Progenitor cell of endocrine pancreas (in vitro differentiated cells): ENCODE measurements at regions not wholly inside any gene's neighbourhood (a gene's known extent, or its start where the extent isn't known, plus 50 kb on each side); places are given as distances from the start of the nearest gene placed in this dataset.

Experiments used
- DNase-seq: peaks from one replicate; pipeline ENCODE4 v3.0.0; 2021; ENCODE audit warnings: low spot score; ENCODE audit not compliant: unreplicated experiment
- H3K27ac Mint-ChIP-seq: 2 replicates; pipeline ENCODE4 v1.8.0; 2021; ENCODE audit warnings: mild to moderate bottlenecking, moderate library complexity, mixed read lengths
- H3K27me3 Mint-ChIP-seq: 2 replicates; pipeline ENCODE4 v1.8.0; 2021; ENCODE audit warnings: mixed read lengths
- H3K36me3 Mint-ChIP-seq: 2 replicates; pipeline ENCODE4 v1.8.0; 2022; ENCODE audit warnings: mixed read lengths; ENCODE audit not compliant: insufficient read depth
- H3K4me1 Mint-ChIP-seq: 2 replicates; pipeline ENCODE4 v1.8.0; 2021; ENCODE audit warnings: low read depth, mixed read lengths
- H3K4me3 Mint-ChIP-seq: 2 replicates; pipeline ENCODE4 v1.8.0; 2021; ENCODE audit warnings: low read depth, mild to moderate bottlenecking, moderate library complexity, mixed read lengths
- H3K9me3 Mint-ChIP-seq: 2 replicates; pipeline ENCODE4 v1.8.0; 2021; ENCODE audit warnings: low read depth, mixed read lengths
- TF ChIP-seq, protein P1 (sequence below): fragments of 200-600 bp; sonication (generic); IDR thresholded peaks from one replicate; pipeline ENCODE4 v1.5.0; 2021; ENCODE audit warnings: antibody characterized with exemption, mild to moderate bottlenecking; ENCODE audit not compliant: unreplicated experiment

GRCh38 chr9:1757186-1757585 is 258.0 kb upstream of the SMARCA2 start:
- no peaks in the 10 kb centered on the region for H3K4me1 Mint-ChIP-seq
- H3K27me3 Mint-ChIP-seq: no peaks in the 10 kb centered on the region
- H3K27ac Mint-ChIP-seq: no peak overlapping the region
- H3K9me3 Mint-ChIP-seq: peaks cover 10% of the 10 kb centered on the region
- H3K4me3 Mint-ChIP-seq: no peak overlapping the region
- no peak for DNase-seq
- no peaks in the 10 kb centered on the region for H3K36me3 Mint-ChIP-seq
- TF ChIP-seq, protein P1, sequence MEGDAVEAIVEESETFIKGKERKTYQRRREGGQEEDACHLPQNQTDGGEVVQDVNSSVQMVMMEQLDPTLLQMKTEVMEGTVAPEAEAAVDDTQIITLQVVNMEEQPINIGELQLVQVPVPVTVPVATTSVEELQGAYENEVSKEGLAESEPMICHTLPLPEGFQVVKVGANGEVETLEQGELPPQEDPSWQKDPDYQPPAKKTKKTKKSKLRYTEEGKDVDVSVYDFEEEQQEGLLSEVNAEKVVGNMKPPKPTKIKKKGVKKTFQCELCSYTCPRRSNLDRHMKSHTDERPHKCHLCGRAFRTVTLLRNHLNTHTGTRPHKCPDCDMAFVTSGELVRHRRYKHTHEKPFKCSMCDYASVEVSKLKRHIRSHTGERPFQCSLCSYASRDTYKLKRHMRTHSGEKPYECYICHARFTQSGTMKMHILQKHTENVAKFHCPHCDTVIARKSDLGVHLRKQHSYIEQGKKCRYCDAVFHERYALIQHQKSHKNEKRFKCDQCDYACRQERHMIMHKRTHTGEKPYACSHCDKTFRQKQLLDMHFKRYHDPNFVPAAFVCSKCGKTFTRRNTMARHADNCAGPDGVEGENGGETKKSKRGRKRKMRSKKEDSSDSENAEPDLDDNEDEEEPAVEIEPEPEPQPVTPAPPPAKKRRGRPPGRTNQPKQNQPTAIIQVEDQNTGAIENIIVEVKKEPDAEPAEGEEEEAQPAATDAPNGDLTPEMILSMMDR: no peak

DNA sequence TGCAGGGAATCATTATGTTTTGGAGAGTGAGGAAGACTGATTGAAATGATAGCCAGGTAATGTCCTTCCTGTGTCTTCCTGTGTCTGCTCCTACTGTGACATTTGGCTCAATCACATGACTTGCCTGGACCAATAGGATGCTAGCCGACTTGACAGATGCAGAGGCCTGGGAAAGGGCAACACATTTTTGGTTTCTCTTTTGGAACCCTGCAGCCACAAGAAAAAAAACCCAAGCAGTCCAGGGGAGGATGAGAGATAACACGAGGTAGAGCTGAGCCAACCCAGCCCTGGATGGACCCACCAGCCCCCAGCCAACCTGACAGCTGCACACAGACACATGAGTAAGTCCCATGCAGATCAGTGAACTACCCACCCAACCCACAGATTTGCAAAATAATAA is 256.1 kb upstream of the SMARCA2 start:
- DNase-seq: no peak
- H3K4me1 Mint-ChIP-seq: no peaks in the 10 kb centered on the region
- H3K4me3 Mint-ChIP-seq: no peak overlapping the region
- no peaks in the 10 kb centered on the region for H3K27me3 Mint-ChIP-seq
- no peaks in the 10 kb centered on the region for H3K9me3 Mint-ChIP-seq
- no peaks in the 10 kb centered on the region for H3K36me3 Mint-ChIP-seq
- no peak overlapping the region for H3K27ac Mint-ChIP-seq
- TF ChIP-seq, protein P1: no peak

DNA sequence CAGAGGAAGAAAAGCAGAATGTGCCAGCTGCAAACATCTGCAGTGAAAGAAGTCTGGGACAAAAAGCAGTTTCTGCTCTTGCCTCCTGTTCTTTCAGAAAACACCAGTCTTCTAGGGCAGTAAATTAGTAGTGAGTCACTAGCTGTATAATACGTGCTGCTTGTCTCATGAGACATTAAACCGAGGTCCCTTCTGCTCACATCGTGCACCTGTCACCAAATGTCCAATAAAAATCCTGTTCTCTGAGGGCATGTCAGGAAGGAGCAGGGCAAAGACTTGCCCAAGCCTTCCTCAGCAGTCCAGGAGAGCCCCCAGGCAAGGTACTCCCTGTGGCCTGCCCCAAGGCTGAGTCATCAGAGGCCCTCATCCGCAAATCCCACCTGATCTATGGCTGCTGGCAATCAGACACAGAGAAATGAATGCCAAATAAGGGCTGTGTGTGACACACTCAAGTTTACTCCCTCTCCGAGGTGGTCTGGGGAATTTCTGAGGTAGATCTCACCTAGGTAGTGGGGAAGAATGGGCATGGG is 255.3 kb upstream of the SMARCA2 start:
- H3K27me3 Mint-ChIP-seq: no peaks in the 10 kb centered on the region
- H3K36me3 Mint-ChIP-seq: no peaks in the 10 kb centered on the region
- DNase-seq: no peak
- no peaks in the 10 kb centered on the region for H3K9me3 Mint-ChIP-seq
- H3K27ac Mint-ChIP-seq: no peak overlapping the region
- TF ChIP-seq, protein P1: no peak
- H3K4me3 Mint-ChIP-seq: no peak overlapping the region
- no peaks in the 10 kb centered on the region for H3K4me1 Mint-ChIP-seq

DNA sequence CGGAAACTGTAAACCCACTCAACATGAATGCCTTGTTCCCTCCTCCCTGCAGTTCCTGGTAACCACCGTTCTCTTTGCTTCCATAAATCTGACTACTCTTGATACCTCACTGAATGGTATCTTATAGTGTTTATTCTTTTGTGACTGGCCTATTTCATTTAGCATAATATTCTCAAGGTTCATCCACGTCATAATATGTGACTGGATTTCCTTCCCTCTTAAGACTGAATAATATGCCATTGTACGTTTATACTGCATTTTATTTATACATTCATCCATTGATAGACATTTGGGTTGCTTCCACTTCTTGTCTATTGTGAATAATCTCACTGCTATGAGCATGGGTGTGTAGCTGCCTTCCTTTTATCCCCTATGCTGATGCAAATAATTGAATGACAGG is 253.3 kb upstream of the SMARCA2 start:
- Mint-ChIP-seq H3K36me3 (no peaks in the 10 kb centered on the region), H3K27ac (no peak overlapping the region), H3K27me3 (no peaks in the 10 kb centered on the region), H3K9me3 (no peaks in the 10 kb centered on the region), H3K4me3 (no peak overlapping the region), H3K4me1 (no peaks in the 10 kb centered on the region)
- no peak for DNase-seq
- TF ChIP-seq, protein P1: no peak

DNA sequence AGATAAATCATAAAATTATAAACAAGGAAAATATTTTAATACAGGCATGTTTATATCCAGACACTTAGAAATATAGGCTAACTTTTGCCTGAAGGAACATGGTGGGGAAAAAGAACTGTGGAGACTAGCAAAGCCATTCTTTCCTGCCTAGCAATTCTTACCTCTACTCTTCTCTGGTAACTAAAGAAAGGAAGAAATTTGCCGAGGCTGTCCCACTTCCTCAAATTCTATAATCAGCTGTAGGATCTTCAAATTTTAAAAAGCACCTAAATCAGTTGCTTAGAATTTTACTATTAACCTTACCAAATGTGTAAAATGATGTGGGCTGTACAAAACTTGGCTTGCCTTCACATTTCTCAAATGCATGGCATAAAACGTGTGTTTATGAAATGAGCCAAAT is 249.1 kb upstream of the SMARCA2 start:
- Mint-ChIP-seq H3K4me1 (peaks cover 2% of the 10 kb centered on the region), H3K9me3 (no peaks in the 10 kb centered on the region), H3K27me3 (no peaks in the 10 kb centered on the region), H3K27ac (no peak overlapping the region), H3K36me3 (no peaks in the 10 kb centered on the region), H3K4me3 (no peak overlapping the region)
- no peak for DNase-seq
- TF ChIP-seq, protein P1: no peak
